Epithelial cell of esophagus (primary cell): ENCODE measurements at regions not wholly inside any gene's neighbourhood (a gene's known extent, or its start where the extent isn't known, plus 50 kb on each side); places are given as distances from the start of the nearest gene placed in this dataset.
A peak's percentile ranks its signal among the peaks of the same experiment; 100 is the strongest.

Source experiments
- DNase-seq: peaks from one replicate; pipeline ENCODE4 v3.0.0; 2010; ENCODE audit warnings: low read depth
- H3K4me3 ChIP-seq: 2 replicates; pipeline ENCODE4 v1.5.1; 2011; ENCODE audit warnings: mild to moderate bottlenecking, low read length, control low read depth
- TF ChIP-seq, protein P1 (sequence below): IDR thresholded peaks from 2 replicates; pipeline ENCODE4 v1.5.1; 2011; ENCODE audit warnings: low read depth, mild to moderate bottlenecking, low read length, control low read depth, inconsistent platforms; ENCODE audit not compliant: insufficient read depth; ENCODE audit errors: missing control alignments

DNA sequence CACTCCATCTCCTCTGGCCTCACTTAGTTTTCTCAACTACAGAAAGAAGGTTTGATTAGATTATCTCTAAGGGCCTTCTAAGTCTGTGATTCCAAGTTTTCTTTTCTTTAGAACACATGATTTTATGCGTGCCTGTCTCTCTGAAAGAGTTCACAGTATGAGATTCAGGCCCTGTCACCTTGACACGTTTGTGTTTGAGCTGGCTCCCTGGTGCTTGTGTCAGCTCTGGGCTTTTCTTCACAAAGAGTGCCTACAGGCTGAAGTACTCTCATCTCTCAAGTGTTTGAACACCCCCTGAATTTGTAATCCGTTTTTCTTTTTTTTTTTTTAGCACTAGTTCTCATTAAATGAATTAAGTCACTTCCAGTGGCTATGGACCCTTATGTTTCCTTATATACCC lies 306.9 kb upstream of the C9orf72 start:
- TF ChIP-seq, protein P1, sequence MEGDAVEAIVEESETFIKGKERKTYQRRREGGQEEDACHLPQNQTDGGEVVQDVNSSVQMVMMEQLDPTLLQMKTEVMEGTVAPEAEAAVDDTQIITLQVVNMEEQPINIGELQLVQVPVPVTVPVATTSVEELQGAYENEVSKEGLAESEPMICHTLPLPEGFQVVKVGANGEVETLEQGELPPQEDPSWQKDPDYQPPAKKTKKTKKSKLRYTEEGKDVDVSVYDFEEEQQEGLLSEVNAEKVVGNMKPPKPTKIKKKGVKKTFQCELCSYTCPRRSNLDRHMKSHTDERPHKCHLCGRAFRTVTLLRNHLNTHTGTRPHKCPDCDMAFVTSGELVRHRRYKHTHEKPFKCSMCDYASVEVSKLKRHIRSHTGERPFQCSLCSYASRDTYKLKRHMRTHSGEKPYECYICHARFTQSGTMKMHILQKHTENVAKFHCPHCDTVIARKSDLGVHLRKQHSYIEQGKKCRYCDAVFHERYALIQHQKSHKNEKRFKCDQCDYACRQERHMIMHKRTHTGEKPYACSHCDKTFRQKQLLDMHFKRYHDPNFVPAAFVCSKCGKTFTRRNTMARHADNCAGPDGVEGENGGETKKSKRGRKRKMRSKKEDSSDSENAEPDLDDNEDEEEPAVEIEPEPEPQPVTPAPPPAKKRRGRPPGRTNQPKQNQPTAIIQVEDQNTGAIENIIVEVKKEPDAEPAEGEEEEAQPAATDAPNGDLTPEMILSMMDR, result no peak
- H3K4me3 ChIP-seq, result no peak overlapping the region
- no peak for DNase-seq

DNA sequence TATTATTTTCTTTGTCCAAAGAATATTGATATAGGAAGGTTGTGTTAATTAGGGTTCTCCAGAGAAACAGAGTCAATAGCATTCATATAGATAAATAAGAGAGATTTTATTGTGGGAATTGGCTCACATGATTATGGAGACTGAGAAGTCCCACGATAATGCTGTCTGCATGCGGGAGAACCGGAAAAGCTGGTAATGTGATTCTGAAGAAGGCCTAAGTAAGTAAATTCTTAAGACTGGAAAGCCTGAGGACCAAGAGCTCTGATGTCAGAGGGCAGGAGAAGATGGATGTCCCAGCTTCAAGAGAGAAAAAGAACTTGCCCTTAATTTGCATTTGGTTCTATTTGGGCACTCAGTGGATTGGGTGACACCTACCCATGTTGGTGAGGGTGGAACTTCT lies 307.4 kb upstream of the C9orf72 start:
- H3K4me3 ChIP-seq, result no peak overlapping the region
- TF ChIP-seq, protein P1, result no peak
- DNase-seq, result peak; percentile 56

DNA sequence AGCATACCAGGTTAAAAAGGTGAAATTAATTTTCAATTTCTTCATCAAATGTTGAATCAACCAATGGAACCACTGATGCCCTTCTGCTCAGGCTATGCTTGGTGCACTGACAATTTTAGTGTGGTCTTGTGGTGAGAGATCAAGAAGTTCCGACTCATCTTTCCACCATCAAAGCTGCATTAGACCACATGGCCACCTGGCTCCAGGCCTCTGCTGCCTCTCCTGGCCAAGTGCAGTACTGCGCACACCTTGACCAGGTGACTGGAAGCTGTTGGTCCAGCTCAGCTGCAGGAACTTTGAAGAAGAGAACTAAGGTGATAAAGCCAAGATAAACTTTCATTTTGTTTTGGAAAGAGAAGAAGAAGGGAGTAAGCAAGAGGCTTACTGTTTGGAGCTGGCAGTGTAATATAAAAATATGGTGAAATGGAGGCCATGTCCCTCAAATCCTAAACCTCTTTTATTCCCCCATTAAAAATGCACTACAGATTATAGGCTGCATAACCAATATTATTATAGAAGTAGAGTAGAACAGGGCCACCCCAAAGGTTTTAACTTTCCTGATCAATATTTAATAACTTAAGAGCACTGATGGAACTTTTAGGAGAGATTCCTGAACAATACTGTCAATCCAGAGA lies 315.5 kb upstream of the C9orf72 start:
- peak; percentile 57 for DNase-seq
- H3K4me3 ChIP-seq, result no peak overlapping the region
- TF ChIP-seq, protein P1, result peak; percentile 99

DNA sequence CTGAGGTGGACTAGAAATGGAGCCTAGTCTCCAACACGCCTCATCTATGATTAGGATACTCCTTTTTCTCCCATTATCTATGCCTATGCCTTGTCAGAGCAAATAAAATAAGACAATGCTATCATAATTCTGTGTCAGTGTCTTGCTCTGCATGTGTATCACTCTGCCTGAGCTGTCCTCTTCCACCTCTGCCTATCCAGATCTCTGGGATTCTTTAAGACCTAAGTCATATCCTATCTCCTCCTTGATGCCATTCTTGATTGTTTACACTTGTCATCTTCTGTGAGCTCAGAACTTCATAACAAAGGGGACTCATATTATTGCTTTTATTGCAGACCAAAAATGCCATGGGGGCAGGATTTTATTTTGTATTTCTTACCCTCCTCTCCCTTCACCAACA lies 351.2 kb upstream of the C9orf72 start:
- TF ChIP-seq, protein P1, result no peak
- DNase-seq, result peak; percentile 50
- no peak overlapping the region for H3K4me3 ChIP-seq

DNA sequence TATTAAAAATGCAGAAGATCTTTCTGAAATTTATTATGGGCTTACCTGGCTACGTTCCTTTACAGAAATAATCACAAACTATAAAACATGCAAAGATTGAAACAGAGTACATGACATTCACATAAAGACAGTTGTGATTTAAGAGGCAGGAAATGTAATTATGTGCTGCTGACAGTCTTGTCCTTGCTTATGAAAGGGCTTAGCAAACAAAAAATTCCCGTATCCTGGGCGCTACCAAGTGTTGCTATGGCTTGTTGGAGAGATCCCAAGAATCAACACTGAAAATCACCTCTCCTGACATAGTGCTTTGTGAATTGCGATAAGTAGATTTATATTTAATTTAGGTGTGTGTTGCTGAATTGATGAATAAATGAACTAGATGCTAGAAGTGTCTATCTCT lies 352.5 kb upstream of the C9orf72 start:
- peak; percentile 4 for DNase-seq
- TF ChIP-seq, protein P1, result no peak
- H3K4me3 ChIP-seq, result no peak overlapping the region

DNA sequence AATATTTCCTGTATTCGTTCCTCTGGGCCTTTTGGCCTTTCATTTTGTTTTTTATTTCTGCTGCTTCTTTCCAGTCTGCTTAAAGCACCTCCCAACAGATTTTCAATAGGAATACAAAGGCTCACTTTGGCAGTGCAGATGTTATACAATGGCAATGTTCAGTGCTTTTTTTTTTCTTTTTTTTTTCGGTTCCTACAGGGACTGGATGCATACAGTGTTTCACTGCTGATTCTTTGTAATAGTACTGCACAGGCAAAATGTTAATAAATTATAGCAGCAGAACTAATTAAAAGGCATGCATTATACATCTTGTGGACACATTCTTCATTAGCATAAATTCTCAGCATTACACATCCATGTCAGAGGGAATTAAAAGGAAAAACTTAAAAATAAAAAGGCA lies 356.6 kb upstream of the C9orf72 start:
- H3K4me3 ChIP-seq, result no peak overlapping the region
- TF ChIP-seq, protein P1, result no peak
- no peak for DNase-seq
